ENCODE measurements at regions not wholly inside any gene's neighbourhood (a gene's known extent, or its start where the extent isn't known, plus 50 kb on each side); places are given as distances from the start of the nearest gene placed in this dataset.

- Histone ChIP-seq H3K4me1 (ENCODE audit: insufficient read depth, low read length, severe bottlenecking) (no peaks in the 10 kb centered on the region), H3K36me3 (ENCODE audit: insufficient read depth, low read length) (no peaks in the 10 kb centered on the region), H3K27me3 (ENCODE audit: insufficient read depth, low read length) (no peaks in the 10 kb centered on the region), H3K9me3 (ENCODE audit: low read length) (no peaks in the 10 kb centered on the region), H3K9me2 (ENCODE audit: low read depth, low read length) (no peaks in the 10 kb centered on the region), H3K9ac (ENCODE audit: low read length) (no peak overlapping the region), H3K27ac (ENCODE audit: low read depth, low read length, poor library complexity, severe bottlenecking) (no peak overlapping the region), H2AFZ (ENCODE audit: low read length) (no peak overlapping the region), H3K4me2 (ENCODE audit: low read length) (no peak overlapping the region), H3K79me2 (ENCODE audit: insufficient read depth, low read length) (no peaks in the 10 kb centered on the region), H4K20me1 (ENCODE audit: insufficient read depth, low read length) (no peaks in the 10 kb centered on the region), H3K4me3 (ENCODE audit: low read depth, low read length, poor library complexity, severe bottlenecking) (no peak overlapping the region), H3F3A (ENCODE audit: insufficient read depth, low read length) (no peaks in the 10 kb centered on the region)
- TF ChIP-seq, protein P1, sequence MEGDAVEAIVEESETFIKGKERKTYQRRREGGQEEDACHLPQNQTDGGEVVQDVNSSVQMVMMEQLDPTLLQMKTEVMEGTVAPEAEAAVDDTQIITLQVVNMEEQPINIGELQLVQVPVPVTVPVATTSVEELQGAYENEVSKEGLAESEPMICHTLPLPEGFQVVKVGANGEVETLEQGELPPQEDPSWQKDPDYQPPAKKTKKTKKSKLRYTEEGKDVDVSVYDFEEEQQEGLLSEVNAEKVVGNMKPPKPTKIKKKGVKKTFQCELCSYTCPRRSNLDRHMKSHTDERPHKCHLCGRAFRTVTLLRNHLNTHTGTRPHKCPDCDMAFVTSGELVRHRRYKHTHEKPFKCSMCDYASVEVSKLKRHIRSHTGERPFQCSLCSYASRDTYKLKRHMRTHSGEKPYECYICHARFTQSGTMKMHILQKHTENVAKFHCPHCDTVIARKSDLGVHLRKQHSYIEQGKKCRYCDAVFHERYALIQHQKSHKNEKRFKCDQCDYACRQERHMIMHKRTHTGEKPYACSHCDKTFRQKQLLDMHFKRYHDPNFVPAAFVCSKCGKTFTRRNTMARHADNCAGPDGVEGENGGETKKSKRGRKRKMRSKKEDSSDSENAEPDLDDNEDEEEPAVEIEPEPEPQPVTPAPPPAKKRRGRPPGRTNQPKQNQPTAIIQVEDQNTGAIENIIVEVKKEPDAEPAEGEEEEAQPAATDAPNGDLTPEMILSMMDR (IDR thresholded peaks at IDR 0.05; ENCODE audit: low read length), result no peak
- TF ChIP-seq EZH2 (IDR thresholded peaks at IDR 0.05; ENCODE audit: borderline replicate concordance, low read length), result no peak
Measured at GRCh38 chr3:127484601-127485388, 105.7 kb downstream of the TPRA1 start.

DNA sequence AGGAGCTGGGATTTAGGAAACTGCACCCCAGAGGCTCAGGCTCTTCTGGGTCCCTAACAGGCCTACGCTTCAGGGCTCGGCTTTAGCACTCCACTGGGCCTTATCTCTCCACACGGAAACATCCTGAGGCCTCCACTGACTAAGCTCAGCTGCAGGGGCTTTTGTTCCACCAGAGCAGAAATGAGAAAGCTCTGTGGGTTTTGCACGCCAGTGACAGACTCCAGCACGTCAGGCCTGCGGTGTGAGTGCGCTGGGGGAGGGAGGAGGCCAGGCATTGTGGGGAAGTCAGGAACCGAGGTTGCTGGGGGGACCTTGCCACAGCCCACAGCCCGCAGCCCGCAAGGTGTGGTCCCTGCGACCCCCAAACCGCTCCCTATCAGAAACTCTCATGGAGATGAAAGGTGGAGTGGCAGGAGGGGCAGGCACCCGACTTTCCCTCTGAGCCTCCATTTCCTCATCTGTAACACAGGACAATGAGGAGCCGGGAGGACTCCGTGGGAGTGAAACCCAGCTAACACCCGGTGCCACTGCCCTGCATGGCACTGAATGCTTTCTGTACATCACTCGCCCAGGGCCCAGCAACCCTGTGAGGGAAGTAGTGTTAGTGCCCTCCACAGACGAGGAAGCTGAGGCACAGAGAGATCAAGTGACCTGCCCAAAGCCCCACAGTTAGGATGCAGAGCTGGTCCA is 106.5 kb downstream of the TPRA1 start:
- no peaks in the 10 kb centered on the region for H4K20me1 ChIP-seq (ENCODE audit: insufficient read depth, low read length)
- no peaks in the 10 kb centered on the region for H3K9me3 ChIP-seq (ENCODE audit: low read length)
- no peaks in the 10 kb centered on the region for H3K4me1 ChIP-seq (ENCODE audit: insufficient read depth, low read length, severe bottlenecking)
- no peak for TF ChIP-seq EZH2 (IDR thresholded peaks at IDR 0.05; ENCODE audit: borderline replicate concordance, low read length)
- TF ChIP-seq, protein P1 (IDR thresholded peaks at IDR 0.05; ENCODE audit: low read length), result no peak
- H3K9ac ChIP-seq (ENCODE audit: low read length), result no peak overlapping the region
- H3K27ac ChIP-seq (ENCODE audit: low read depth, low read length, poor library complexity, severe bottlenecking), result no peak overlapping the region
- no peaks in the 10 kb centered on the region for H3F3A ChIP-seq (ENCODE audit: insufficient read depth, low read length)
- no peak overlapping the region for H2AFZ ChIP-seq (ENCODE audit: low read length)
- H3K9me2 ChIP-seq (ENCODE audit: low read depth, low read length), result no peaks in the 10 kb centered on the region
- H3K79me2 ChIP-seq (ENCODE audit: insufficient read depth, low read length), result no peaks in the 10 kb centered on the region
- H3K4me2 ChIP-seq (ENCODE audit: low read length), result no peak overlapping the region
- H3K4me3 ChIP-seq (ENCODE audit: low read depth, low read length, poor library complexity, severe bottlenecking), result no peak overlapping the region
- H3K27me3 ChIP-seq (ENCODE audit: insufficient read depth, low read length), result no peaks in the 10 kb centered on the region
- no peaks in the 10 kb centered on the region for H3K36me3 ChIP-seq (ENCODE audit: insufficient read depth, low read length)

GRCh38 chr3:127483005-127483641 is 107.4 kb downstream of the TPRA1 start:
- Histone ChIP-seq H3F3A (ENCODE audit: insufficient read depth, low read length) (no peaks in the 10 kb centered on the region), H3K4me3 (ENCODE audit: low read depth, low read length, poor library complexity, severe bottlenecking) (no peak overlapping the region), H3K9me3 (ENCODE audit: low read length) (no peaks in the 10 kb centered on the region), H3K9ac (ENCODE audit: low read length) (no peak overlapping the region), H3K27me3 (ENCODE audit: insufficient read depth, low read length) (no peaks in the 10 kb centered on the region), H3K36me3 (ENCODE audit: insufficient read depth, low read length) (no peaks in the 10 kb centered on the region), H3K4me2 (ENCODE audit: low read length) (no peak overlapping the region), H3K79me2 (ENCODE audit: insufficient read depth, low read length) (no peaks in the 10 kb centered on the region), H4K20me1 (ENCODE audit: insufficient read depth, low read length) (no peaks in the 10 kb centered on the region), H2AFZ (ENCODE audit: low read length) (no peak overlapping the region), H3K9me2 (ENCODE audit: low read depth, low read length) (no peaks in the 10 kb centered on the region), H3K27ac (ENCODE audit: low read depth, low read length, poor library complexity, severe bottlenecking) (no peak overlapping the region), H3K4me1 (ENCODE audit: insufficient read depth, low read length, severe bottlenecking) (no peaks in the 10 kb centered on the region)
- TF ChIP-seq, protein P1 (IDR thresholded peaks at IDR 0.05; ENCODE audit: low read length), result no peak
- TF ChIP-seq EZH2 (IDR thresholded peaks at IDR 0.05; ENCODE audit: borderline replicate concordance, low read length), result no peak

All from OCI-LY1 (cell line).